Kidney (tissue), 13 donors: ENCODE measurements at regions not wholly inside any gene's neighbourhood (a gene's known extent, or its start where the extent isn't known, plus 50 kb on each side); places are given as distances from the start of the nearest gene placed in this dataset.

Experiments
- DNase-seq, 5 donors: peaks; one replicate each; pipeline ENCODE4 v3.0.0-alpha.2; 2013 to 2020
- FAIRE-seq: peaks from 2 replicates; lab custom pipeline; 2012; peaks lifted over from hg19 to GRCh38; lab: Jason Lieb, UNC
- H3K27ac ChIP-seq, 2 donors: one replicate each; pipeline ENCODE4 v1.7.0; 2013; ENCODE audit warnings: low read depth in 2 of 2, low read length in 2 of 2, inconsistent platforms in 1 of 2
- H3K27me3 ChIP-seq: one replicate; pipeline ENCODE4 v1.7.1; 2013; ENCODE audit warnings: low read length, inconsistent platforms; ENCODE audit not compliant: control insufficient read depth, insufficient read depth
- H3K36me3 ChIP-seq, 3 donors: one replicate each; pipeline versions ENCODE4 v1.7.0 to v1.7.1; 2013; ENCODE audit warnings: low read length in 3 of 3, control low read depth in 1 of 3, inconsistent platforms in 1 of 3; ENCODE audit not compliant: insufficient read depth in 3 of 3, control insufficient read depth in 2 of 3
- H3K4me1 ChIP-seq, 3 donors: one replicate each; pipeline versions ENCODE4 v1.7.0 to v1.7.1; 2013; ENCODE audit warnings: low read length in 3 of 3, inconsistent platforms in 1 of 3, low read depth in 1 of 3; ENCODE audit not compliant: control insufficient read depth in 2 of 3, insufficient read depth in 2 of 3
- H3K4me3 ChIP-seq, 3 donors: one replicate each; pipeline versions ENCODE4 v1.7.0 to v1.8.1; 2013; ENCODE audit warnings: low read length in 3 of 3, control low read depth in 1 of 3, inconsistent platforms in 1 of 3
- H3K9ac ChIP-seq, 3 donors: one replicate each; pipeline versions ENCODE4 v1.7.0 to v1.7.1; 2013; ENCODE audit warnings: low read length in 3 of 3, control low read depth in 1 of 3, inconsistent platforms in 1 of 3
- H3K9me3 ChIP-seq, 3 donors: one replicate each; pipeline versions ENCODE4 v1.7.0 to v1.7.1; 2013; ENCODE audit warnings: low read length in 3 of 3, control low read depth in 1 of 3, inconsistent platforms in 1 of 3; ENCODE audit not compliant: control insufficient read depth in 2 of 3, insufficient read depth in 1 of 3
- intact Hi-C: fragments of 100-400 bp; cut with DNase I; formaldehyde crosslinking; loops from one replicate; pipeline ENCODE4 v1.11.1; 2022
- TF ChIP-seq, protein P1 (sequence below): IDR thresholded peaks from 3 replicates; pipeline ENCODE4 v1.5.1; 2012; ENCODE audit warnings: mild to moderate bottlenecking, moderate library complexity, borderline replicate concordance; ENCODE audit not compliant: insufficient read depth; ENCODE audit errors: extremely low read depth
- donor health status: control.
- donor health status: control.
- donor health status: control.
- donor health status: control.
- donor health status: control.
- donor health status: DM: yes; HTN: yes; CAD: no.
- donor health status: Normal renal cell carcinoma (clear cell type).

DNA sequence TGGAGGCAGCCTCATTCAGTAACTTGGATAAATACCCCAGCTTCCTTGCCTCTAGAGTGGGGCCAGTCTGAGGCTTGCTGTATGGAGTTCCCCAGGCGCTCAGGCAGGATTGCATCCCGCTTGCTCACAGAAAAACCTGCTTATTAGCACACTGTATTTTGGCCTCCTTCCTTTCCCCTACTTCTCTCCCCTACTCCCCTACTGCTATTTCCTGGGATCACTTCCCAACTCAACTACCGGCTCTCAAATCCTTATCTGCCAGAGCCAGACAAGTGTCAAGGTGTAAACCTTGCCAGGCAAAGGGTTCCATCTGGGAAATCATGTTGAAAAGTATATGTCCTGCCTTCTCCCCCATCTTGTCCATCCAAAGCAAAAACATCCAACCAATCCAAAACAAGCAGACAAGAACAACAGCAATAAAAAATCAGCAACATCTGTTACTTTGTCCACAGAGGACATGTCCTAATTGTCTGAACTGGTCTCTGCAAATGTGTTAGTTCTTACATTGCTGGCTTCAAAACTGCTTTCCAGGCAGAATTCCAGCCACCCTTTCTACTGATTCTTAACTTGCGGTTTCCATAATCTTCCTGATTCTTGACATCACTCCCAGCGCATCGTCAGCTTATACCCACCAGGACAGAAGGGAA is 164.1 kb upstream of the SEMA6A start:
- peaks cover 0 to 2% (median 0%) of the 10 kb centered on the region in 3 donors for H3K4me1 ChIP-seq
- TF ChIP-seq, protein P1, sequence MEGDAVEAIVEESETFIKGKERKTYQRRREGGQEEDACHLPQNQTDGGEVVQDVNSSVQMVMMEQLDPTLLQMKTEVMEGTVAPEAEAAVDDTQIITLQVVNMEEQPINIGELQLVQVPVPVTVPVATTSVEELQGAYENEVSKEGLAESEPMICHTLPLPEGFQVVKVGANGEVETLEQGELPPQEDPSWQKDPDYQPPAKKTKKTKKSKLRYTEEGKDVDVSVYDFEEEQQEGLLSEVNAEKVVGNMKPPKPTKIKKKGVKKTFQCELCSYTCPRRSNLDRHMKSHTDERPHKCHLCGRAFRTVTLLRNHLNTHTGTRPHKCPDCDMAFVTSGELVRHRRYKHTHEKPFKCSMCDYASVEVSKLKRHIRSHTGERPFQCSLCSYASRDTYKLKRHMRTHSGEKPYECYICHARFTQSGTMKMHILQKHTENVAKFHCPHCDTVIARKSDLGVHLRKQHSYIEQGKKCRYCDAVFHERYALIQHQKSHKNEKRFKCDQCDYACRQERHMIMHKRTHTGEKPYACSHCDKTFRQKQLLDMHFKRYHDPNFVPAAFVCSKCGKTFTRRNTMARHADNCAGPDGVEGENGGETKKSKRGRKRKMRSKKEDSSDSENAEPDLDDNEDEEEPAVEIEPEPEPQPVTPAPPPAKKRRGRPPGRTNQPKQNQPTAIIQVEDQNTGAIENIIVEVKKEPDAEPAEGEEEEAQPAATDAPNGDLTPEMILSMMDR, result no peak
- DNase-seq (peak in 1 of 5 donors; percentile 37), FAIRE-seq (no peak)
- intact Hi-C loops, result no loop called here
- no peak overlapping the region for H3K9ac ChIP-seq
- H3K4me3 ChIP-seq, result no peak overlapping the region
- H3K27ac ChIP-seq, result no peak overlapping the region
- no peaks in the 10 kb centered on the region for H3K36me3 ChIP-seq
- H3K27me3 ChIP-seq, result no peaks in the 10 kb centered on the region
- no peaks in the 10 kb centered on the region for H3K9me3 ChIP-seq

DNA sequence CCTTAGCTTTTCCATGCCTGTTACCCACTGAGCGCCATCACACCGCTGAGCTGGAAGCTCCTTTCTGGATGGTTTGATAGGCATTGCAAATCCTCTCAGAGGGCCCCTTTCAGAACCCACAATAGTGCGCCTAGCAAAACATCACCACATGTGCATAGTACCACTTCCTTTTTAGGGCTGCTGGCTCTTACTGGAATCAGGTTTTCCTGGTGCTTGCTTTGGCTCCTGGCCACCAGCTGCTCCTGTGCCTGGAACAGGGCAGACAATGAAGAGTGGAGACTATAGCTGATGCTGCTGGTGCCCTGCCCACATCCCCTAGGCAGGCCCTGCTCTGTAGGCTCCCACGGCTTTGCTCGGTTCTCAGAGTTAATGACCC is 163.6 kb upstream of the SEMA6A start:
- DNase-seq, result peak in 1 of 5 donors; percentile 70
- Histone ChIP-seq H3K27me3 (no peaks in the 10 kb centered on the region), H3K36me3 (no peaks in the 10 kb centered on the region), H3K9ac (no peak overlapping the region), H3K4me1 (peaks cover 0 to 2% (median 0%) of the 10 kb centered on the region in 3 donors), H3K27ac (no peak overlapping the region), H3K4me3 (no peak overlapping the region), H3K9me3 (no peaks in the 10 kb centered on the region)
- FAIRE-seq, result no peak
- intact Hi-C loops, result no loop called here
- TF ChIP-seq, protein P1, result no peak

DNA sequence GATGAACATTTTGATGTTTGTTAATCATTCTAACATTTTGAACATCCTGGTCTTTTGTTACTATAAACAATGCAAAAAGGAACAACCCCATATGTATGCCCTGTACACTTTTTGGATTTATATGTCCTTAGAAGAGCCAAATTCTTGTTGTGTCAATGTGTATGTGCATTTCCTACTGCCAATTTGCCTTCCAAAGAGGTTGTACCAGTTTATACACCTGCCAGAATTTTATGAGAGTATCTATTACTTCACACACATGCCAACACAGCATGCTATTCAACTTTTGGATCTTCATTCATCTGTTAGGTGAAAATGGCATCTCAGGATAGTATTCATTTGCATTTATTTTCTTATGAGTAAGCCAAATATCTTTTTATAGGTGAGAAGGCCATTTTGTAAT is 162.0 kb upstream of the SEMA6A start:
- intact Hi-C loops, result no loop called here
- Histone ChIP-seq H3K36me3 (no peaks in the 10 kb centered on the region), H3K9me3 (no peaks in the 10 kb centered on the region), H3K27ac (no peak overlapping the region), H3K4me1 (peaks cover 0 to 2% (median 0%) of the 10 kb centered on the region in 3 donors), H3K9ac (no peak overlapping the region), H3K4me3 (no peak overlapping the region), H3K27me3 (no peaks in the 10 kb centered on the region)
- FAIRE-seq (no peak), DNase-seq (no peak)
- TF ChIP-seq, protein P1, result no peak
